Lower leg skin (tissue), 3 donors: ENCODE measurements at regions not wholly inside any gene's neighbourhood (a gene's known extent, or its start where the extent isn't known, plus 50 kb on each side); places are given as distances from the start of the nearest gene placed in this dataset.

Experiments
- POLR2A ChIP-seq, 2 donors: fragments of 450-650 bp; IDR thresholded peaks; one replicate each; pipeline ENCODE4 v1.6.1; 2016 to 2017; ENCODE audit warnings: antibody characterized with exemption in 2 of 2, mild to moderate bottlenecking in 1 of 2, moderate library complexity in 1 of 2
- TF ChIP-seq, protein P1 (sequence below), 3 donors: fragments of 450-650 bp; IDR thresholded peaks; one replicate each; pipeline ENCODE4 v1.5.1; 2016; ENCODE audit warnings: antibody characterized with exemption in 3 of 3, mild to moderate bottlenecking in 3 of 3, moderate library complexity in 2 of 3

DNA sequence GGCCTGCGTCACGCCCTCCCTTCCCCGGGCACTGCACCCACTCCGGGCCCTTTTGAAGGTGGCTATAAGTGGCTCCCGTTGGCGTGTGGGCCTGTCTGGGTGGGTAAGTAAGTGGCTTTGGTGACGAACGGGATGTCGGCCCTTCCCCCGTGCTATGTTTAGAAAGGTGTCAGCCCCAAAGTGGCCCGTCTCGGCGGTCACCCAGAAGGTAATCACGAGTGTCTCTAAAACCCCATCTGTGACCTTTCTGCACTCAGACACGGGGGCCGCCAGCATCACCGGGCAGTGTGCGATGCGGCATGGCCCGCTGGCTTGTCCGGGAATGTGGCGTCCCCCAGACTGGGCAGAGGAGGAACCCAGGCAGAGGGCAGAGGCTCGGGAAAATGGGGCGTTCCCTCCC, 88.2 kb downstream of the IRX5 start:
- TF ChIP-seq, protein P1, sequence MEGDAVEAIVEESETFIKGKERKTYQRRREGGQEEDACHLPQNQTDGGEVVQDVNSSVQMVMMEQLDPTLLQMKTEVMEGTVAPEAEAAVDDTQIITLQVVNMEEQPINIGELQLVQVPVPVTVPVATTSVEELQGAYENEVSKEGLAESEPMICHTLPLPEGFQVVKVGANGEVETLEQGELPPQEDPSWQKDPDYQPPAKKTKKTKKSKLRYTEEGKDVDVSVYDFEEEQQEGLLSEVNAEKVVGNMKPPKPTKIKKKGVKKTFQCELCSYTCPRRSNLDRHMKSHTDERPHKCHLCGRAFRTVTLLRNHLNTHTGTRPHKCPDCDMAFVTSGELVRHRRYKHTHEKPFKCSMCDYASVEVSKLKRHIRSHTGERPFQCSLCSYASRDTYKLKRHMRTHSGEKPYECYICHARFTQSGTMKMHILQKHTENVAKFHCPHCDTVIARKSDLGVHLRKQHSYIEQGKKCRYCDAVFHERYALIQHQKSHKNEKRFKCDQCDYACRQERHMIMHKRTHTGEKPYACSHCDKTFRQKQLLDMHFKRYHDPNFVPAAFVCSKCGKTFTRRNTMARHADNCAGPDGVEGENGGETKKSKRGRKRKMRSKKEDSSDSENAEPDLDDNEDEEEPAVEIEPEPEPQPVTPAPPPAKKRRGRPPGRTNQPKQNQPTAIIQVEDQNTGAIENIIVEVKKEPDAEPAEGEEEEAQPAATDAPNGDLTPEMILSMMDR (IDR thresholded peaks at IDR 0.05): no peak
- no peak for TF ChIP-seq POLR2A (IDR thresholded peaks at IDR 0.05)
